ENCODE measurements at regions not wholly inside any gene's neighbourhood (a gene's known extent, or its start where the extent isn't known, plus 50 kb on each side); places are given as distances from the start of the nearest gene placed in this dataset.

GRCh38 chr17:14446825-14447224 is 145.9 kb downstream of the HS3ST3B1 start:
- H3K27me3 ChIP-seq = no peaks in the 10 kb centered on the region
- H3K4me1 ChIP-seq = no peaks in the 10 kb centered on the region
- no peak for DNase-seq
- H3K27ac ChIP-seq = no peak overlapping the region
- intact Hi-C loops (cut with DNase I) = no loop called here
- 66 to 80% methylated on average over 2 of the region's 2 CpGs for WGBS, 2 donors
- no peaks in the 10 kb centered on the region for H3K9me3 ChIP-seq
- no peaks in the 10 kb centered on the region for H3K36me3 ChIP-seq
- no peak overlapping the region for H3K4me3 ChIP-seq (replicated peaks in 1 of 3)
- TF ChIP-seq, protein P1, sequence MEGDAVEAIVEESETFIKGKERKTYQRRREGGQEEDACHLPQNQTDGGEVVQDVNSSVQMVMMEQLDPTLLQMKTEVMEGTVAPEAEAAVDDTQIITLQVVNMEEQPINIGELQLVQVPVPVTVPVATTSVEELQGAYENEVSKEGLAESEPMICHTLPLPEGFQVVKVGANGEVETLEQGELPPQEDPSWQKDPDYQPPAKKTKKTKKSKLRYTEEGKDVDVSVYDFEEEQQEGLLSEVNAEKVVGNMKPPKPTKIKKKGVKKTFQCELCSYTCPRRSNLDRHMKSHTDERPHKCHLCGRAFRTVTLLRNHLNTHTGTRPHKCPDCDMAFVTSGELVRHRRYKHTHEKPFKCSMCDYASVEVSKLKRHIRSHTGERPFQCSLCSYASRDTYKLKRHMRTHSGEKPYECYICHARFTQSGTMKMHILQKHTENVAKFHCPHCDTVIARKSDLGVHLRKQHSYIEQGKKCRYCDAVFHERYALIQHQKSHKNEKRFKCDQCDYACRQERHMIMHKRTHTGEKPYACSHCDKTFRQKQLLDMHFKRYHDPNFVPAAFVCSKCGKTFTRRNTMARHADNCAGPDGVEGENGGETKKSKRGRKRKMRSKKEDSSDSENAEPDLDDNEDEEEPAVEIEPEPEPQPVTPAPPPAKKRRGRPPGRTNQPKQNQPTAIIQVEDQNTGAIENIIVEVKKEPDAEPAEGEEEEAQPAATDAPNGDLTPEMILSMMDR (IDR thresholded peaks at IDR 0.05) = no peak
- no peak for TF ChIP-seq POLR2A (IDR thresholded peaks at IDR 0.05)

DNA sequence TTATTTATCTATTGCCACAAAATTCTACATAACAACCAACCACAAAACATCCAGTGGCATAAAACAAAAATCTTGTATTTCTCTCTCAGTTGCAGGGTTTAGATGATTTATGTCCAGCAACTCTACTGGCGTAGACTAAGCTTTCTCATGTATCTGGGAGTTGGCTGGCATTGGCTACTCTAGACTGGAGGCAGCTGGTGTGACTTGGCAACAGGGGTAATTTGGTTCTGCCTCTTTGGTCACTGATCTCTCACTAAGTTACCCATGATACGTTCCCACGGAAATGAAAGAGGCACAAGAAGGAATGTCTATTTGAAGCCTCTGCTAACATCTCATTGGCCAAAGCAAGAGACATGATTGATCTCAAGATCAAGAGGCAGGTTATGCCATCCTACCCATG is 144.0 kb downstream of the HS3ST3B1 start:
- H3K4me1 ChIP-seq = no peaks in the 10 kb centered on the region
- no peaks in the 10 kb centered on the region for H3K36me3 ChIP-seq
- no peak overlapping the region for H3K27ac ChIP-seq
- no peak for DNase-seq
- TF ChIP-seq POLR2A (IDR thresholded peaks at IDR 0.05) = no peak
- TF ChIP-seq, protein P1 (IDR thresholded peaks at IDR 0.05) = no peak
- intact Hi-C loops (cut with DNase I) = no loop called here
- H3K27me3 ChIP-seq = no peaks in the 10 kb centered on the region
- H3K4me3 ChIP-seq (replicated peaks in 1 of 3) = no peak overlapping the region
- WGBS, 2 donors = 94 to 95% methylated on average over 3 of the region's 3 CpGs
- no peaks in the 10 kb centered on the region for H3K9me3 ChIP-seq

- no peaks in the 10 kb centered on the region for H3K9me3 ChIP-seq
- intact Hi-C loops (cut with DNase I) = no loop called here
- 58 to 72% methylated on average over 4 of the region's 4 CpGs for WGBS, 2 donors
- no peak overlapping the region for H3K27ac ChIP-seq
- H3K36me3 ChIP-seq = no peaks in the 10 kb centered on the region
- no peaks in the 10 kb centered on the region for H3K27me3 ChIP-seq
- no peaks in the 10 kb centered on the region for H3K4me1 ChIP-seq
- DNase-seq = no peak
- H3K4me3 ChIP-seq (replicated peaks in 1 of 3) = no peak overlapping the region
- TF ChIP-seq, protein P1 (IDR thresholded peaks at IDR 0.05) = no peak
- no peak for TF ChIP-seq POLR2A (IDR thresholded peaks at IDR 0.05)
These were observed 142.1 kb downstream of the HS3ST3B1 start for GRCh38 chr17:14442798-14443528.

DNA sequence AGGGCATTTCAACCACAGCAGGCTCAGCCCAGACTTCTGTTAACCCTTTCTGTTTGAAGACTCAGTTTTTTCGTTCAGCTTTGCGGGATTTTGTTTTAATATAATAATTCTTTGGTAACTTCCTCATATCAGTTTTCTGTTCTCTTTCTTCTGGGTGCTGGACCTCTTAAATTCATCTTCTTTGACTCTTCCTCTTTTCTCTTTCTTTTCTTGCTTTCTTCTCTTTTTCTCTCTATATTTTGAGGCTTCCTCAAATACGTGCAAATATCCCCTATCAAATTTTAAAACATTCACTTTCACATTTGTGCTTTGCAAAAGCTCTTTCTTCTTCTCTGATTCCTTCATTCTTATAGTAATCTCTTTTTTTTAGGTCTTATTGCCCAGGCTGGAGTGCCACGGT is 136.3 kb downstream of the HS3ST3B1 start:
- TF ChIP-seq, protein P1 (IDR thresholded peaks at IDR 0.05) = no peak
- no peak for TF ChIP-seq POLR2A (IDR thresholded peaks at IDR 0.05)
- intact Hi-C loops (cut with DNase I) = no loop called here
- Histone ChIP-seq H3K4me3 (replicated peaks in 1 of 3) (no peak overlapping the region), H3K27me3 (no peaks in the 10 kb centered on the region), H3K27ac (no peak overlapping the region), H3K4me1 (no peaks in the 10 kb centered on the region), H3K36me3 (no peaks in the 10 kb centered on the region), H3K9me3 (no peaks in the 10 kb centered on the region)
- no peak for DNase-seq
- 89 to 93% methylated on average over 4 of the region's 4 CpGs for WGBS, 2 donors

DNA sequence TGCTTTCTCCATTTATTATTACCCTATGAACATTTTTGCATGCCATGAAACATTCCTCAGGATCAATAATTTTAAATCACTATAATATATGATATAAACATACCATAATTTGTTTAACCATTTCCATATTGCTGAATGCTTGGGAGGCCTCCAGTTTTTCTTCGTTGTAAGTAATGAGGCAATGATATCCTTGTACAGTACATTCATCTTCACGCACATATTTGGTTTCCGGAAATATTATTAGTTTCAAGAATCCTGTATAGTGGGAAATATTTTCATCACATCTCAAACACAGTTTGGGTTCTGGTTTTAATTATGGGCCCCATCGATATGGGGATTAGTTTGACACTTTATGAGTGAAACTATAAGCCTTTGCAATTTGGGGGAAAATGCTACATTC is 135.4 kb downstream of the HS3ST3B1 start:
- no peak for DNase-seq
- TF ChIP-seq POLR2A (IDR thresholded peaks at IDR 0.05) = no peak
- TF ChIP-seq, protein P1 (IDR thresholded peaks at IDR 0.05) = no peak
- Histone ChIP-seq H3K4me1 (no peaks in the 10 kb centered on the region), H3K36me3 (no peaks in the 10 kb centered on the region), H3K9me3 (no peaks in the 10 kb centered on the region), H3K4me3 (replicated peaks in 1 of 3) (no peak overlapping the region), H3K27ac (no peak overlapping the region), H3K27me3 (no peaks in the 10 kb centered on the region)
- intact Hi-C loops (cut with DNase I) = no loop called here
- whole genome bisulfite sequencing, 2 donors = 84 to 86% methylated on average over 4 of the region's 4 CpGs
